A673 (cell line): ENCODE measurements at regions not wholly inside any gene's neighbourhood (a gene's known extent, or its start where the extent isn't known, plus 50 kb on each side); places are given as distances from the start of the nearest gene placed in this dataset.

Experiments
- BruUV-seq: library from RNA; stranded (reverse); fragments of 400-500 nt; replicated peaks from 2 replicates; lab custom pipeline; 2021; lab: Mats Ljungman, UMichigan
- CTCF ChIA-PET: fragments of 300-600 bp; sonication (Branson Sonifier 250); formaldehyde crosslinking; loops from one replicate; lab custom pipeline; 2022; ENCODE audit warnings: antibody characterized with exemption; lab: Charles Lee
- POLR2A ChIA-PET: fragments of 300-600 bp; sonication (Branson Sonifier 250); formaldehyde crosslinking; loops from one replicate; lab custom pipeline; 2022; ENCODE audit warnings: antibody characterized with exemption; ENCODE audit not compliant: low non-redundant PET; lab: Charles Lee
- DNase-seq: peaks from one replicate; pipeline ENCODE4 v3.0.0-alpha.2; 2015; ENCODE audit warnings: low spot score
- H3K27ac ChIP-seq: fragments of 200-600 bp; sonication (generic); 2 replicates; pipeline ENCODE4 v1.5.1; 2016; ENCODE audit warnings: mixed run types, low read depth, mild to moderate bottlenecking, mixed read lengths, antibody characterized with exemption, low read length; ENCODE audit not compliant: poor library complexity, severe bottlenecking
- H3K27me3 ChIP-seq: fragments of 200-600 bp; sonication (generic); replicated peaks from 2 replicates; pipeline ENCODE4 v1.6.1; 2017; ENCODE audit warnings: mixed run types, low read depth, mild to moderate bottlenecking, mixed read lengths, antibody characterized with exemption, low read length; ENCODE audit not compliant: insufficient read depth, poor library complexity
- H3K36me3 ChIP-seq: fragments of 200-600 bp; sonication (generic); 2 replicates; pipeline ENCODE4 v1.6.1; 2016; ENCODE audit warnings: mixed run types, mild to moderate bottlenecking, mixed read lengths, antibody characterized with exemption, low read length; ENCODE audit not compliant: insufficient read depth, poor library complexity, severe bottlenecking
- H3K4me1 ChIP-seq: fragments of 200-600 bp; sonication (generic); 2 replicates; pipeline ENCODE4 v1.6.1; 2017; ENCODE audit warnings: mixed run types, mild to moderate bottlenecking, mixed read lengths, antibody characterized with exemption, low read length; ENCODE audit not compliant: insufficient read depth, poor library complexity, severe bottlenecking
- H3K4me3 ChIP-seq: fragments of 200-600 bp; sonication (generic); 2 replicates; pipeline ENCODE4 v1.5.1; 2016; ENCODE audit warnings: low read depth, mixed run types, mild to moderate bottlenecking, mixed read lengths, low read length; ENCODE audit not compliant: poor library complexity, severe bottlenecking
- H3K9me3 ChIP-seq: fragments of 200-600 bp; sonication (generic); 2 replicates; pipeline ENCODE4 v1.6.1; 2016; ENCODE audit warnings: mixed run types, low read depth, mild to moderate bottlenecking, mixed read lengths, antibody characterized with exemption, low read length; ENCODE audit not compliant: poor library complexity, severe bottlenecking
- CTCF ChIP-seq: fragments of 300-800, 200-600 bp; sonication (generic); conservative IDR thresholded peaks from 2 replicates; pipeline ENCODE4 v1.5.1; 2017; ENCODE audit warnings: low read depth, mild to moderate bottlenecking, antibody characterized with exemption, low read length, moderate library complexity, mixed read lengths
- EZH2 ChIP-seq: fragments of 200-600 bp; sonication (generic); IDR thresholded peaks from 2 replicates; pipeline ENCODE4 v1.6.1; 2017; ENCODE audit warnings: borderline replicate concordance, low read depth, mild to moderate bottlenecking, mixed read lengths, antibody characterized with exemption, low read length; ENCODE audit not compliant: poor library complexity, severe bottlenecking
- intact Hi-C: fragments of 100-400 bp; cut with micrococcal nuclease; formaldehyde crosslinking; loops from one replicate; pipeline ENCODE4 v1.10.0; 2022; ENCODE audit not compliant: unreplicated experiment

GRCh38 chr7:106957766-106958165 lies 86.7 kb upstream of the PRKAR2B start:
- H3K4me3 ChIP-seq, result no peak overlapping the region
- ChIA-PET POLR2A (no interaction called here), CTCF (no interaction called here)
- no TSS peak for BruUV-seq
- H3K4me1 ChIP-seq, result no peaks in the 10 kb centered on the region
- TF ChIP-seq EZH2 (no peak), CTCF (no peak)
- DNase-seq, result no peak
- H3K36me3 ChIP-seq, result no peaks in the 10 kb centered on the region
- no peaks in the 10 kb centered on the region for H3K27me3 ChIP-seq
- no peak overlapping the region for H3K27ac ChIP-seq
- intact Hi-C loops, result no loop called here
- no peaks in the 10 kb centered on the region for H3K9me3 ChIP-seq

- TF ChIP-seq CTCF, result peak; percentile 41
- TF ChIP-seq EZH2, result no peak
- BruUV-seq, result no TSS peak
- POLR2A ChIA-PET, result no interaction called here
Measured at GRCh38 chr7:106959753-106960152, 84.8 kb upstream of the PRKAR2B start.

GRCh38 chr7:106962751-106963150 lies 81.8 kb upstream of the PRKAR2B start:
- intact Hi-C loops, result no loop called here
- H3K27me3 ChIP-seq, result no peaks in the 10 kb centered on the region
- no peak overlapping the region for H3K4me3 ChIP-seq
- no peak overlapping the region for H3K27ac ChIP-seq
- POLR2A ChIA-PET, result no interaction called here
- H3K36me3 ChIP-seq, result no peaks in the 10 kb centered on the region
- no peaks in the 10 kb centered on the region for H3K9me3 ChIP-seq
- BruUV-seq, result no TSS peak
- no peaks in the 10 kb centered on the region for H3K4me1 ChIP-seq
- no peak for DNase-seq
- CTCF ChIA-PET, result no interaction called here
- TF ChIP-seq CTCF, result no peak
- TF ChIP-seq EZH2, result no peak

More at GRCh38 chr7:106959753-106960152, 84.8 kb upstream of the PRKAR2B start:
- Histone ChIP-seq H3K27me3 (no peaks in the 10 kb centered on the region), H3K27ac (no peak overlapping the region), H3K9me3 (no peaks in the 10 kb centered on the region), H3K36me3 (no peaks in the 10 kb centered on the region), H3K4me3 (no peak overlapping the region), H3K4me1 (no peaks in the 10 kb centered on the region)
- CTCF ChIA-PET, result no interaction called here
- no peak for DNase-seq
- intact Hi-C loops, result no loop called here
